BLaER1 (cell line): ENCODE measurements at regions not wholly inside any gene's neighbourhood (a gene's known extent, or its start where the extent isn't known, plus 50 kb on each side); places are given as distances from the start of the nearest gene placed in this dataset.

Source experiments
- H3K27ac ChIP-seq: shearing (Covaris generic); formaldehyde crosslinking; 2 replicates; pipeline ENCODE4 v1.8.1; 2022
- H3K27me3 ChIP-seq: shearing (Covaris generic); formaldehyde crosslinking; 2 replicates; pipeline ENCODE4 v1.8.1; 2022
- H3K36me3 ChIP-seq: shearing (Covaris generic); formaldehyde crosslinking; 2 replicates; pipeline ENCODE4 v1.8.1; 2022
- H3K4me1 ChIP-seq: shearing (Covaris generic); formaldehyde crosslinking; 2 replicates; pipeline ENCODE4 v1.8.1; 2022
- H3K4me2 ChIP-seq: shearing (Covaris generic); formaldehyde crosslinking; 2 replicates; pipeline ENCODE4 v1.8.1; 2022
- H3K4me3 ChIP-seq: shearing (Covaris generic); formaldehyde crosslinking; 2 replicates; pipeline ENCODE4 v1.8.1; 2022
- H3K9ac ChIP-seq: shearing (Covaris generic); formaldehyde crosslinking; 2 replicates; pipeline ENCODE4 v1.8.1; 2022
- H3K9me3 ChIP-seq: shearing (Covaris generic); formaldehyde crosslinking; 2 replicates; pipeline ENCODE4 v1.8.1; 2022
- H4K20me1 ChIP-seq: shearing (Covaris generic); formaldehyde crosslinking; 2 replicates; pipeline ENCODE4 v1.8.1; 2022
- Cebpa-rat ChIP-seq: shearing (Covaris generic); IDR thresholded peaks from 2 replicates; pipeline ENCODE4 v1.8.1; 2022

- H3K9me3 ChIP-seq: no peaks in the 10 kb centered on the region
- no peaks in the 10 kb centered on the region for H4K20me1 ChIP-seq
- no peak overlapping the region for H3K27ac ChIP-seq
- no peak overlapping the region for H3K4me3 ChIP-seq
- no peaks in the 10 kb centered on the region for H3K4me1 ChIP-seq
- no peaks in the 10 kb centered on the region for H3K36me3 ChIP-seq
- no peak overlapping the region for H3K9ac ChIP-seq
- no peaks in the 10 kb centered on the region for H3K27me3 ChIP-seq
- no peak overlapping the region for H3K4me2 ChIP-seq
- no peak for TF ChIP-seq Cebpa-rat
Observed at GRCh38 chr11:92149996-92150395, 74.6 kb upstream of the FAT3 start.

GRCh38 chr11:92141725-92142124, 82.9 kb upstream of the FAT3 start:
- no peak overlapping the region for H3K4me3 ChIP-seq
- H3K36me3 ChIP-seq: no peaks in the 10 kb centered on the region
- no peaks in the 10 kb centered on the region for H3K9me3 ChIP-seq
- H3K9ac ChIP-seq: no peak overlapping the region
- H3K4me1 ChIP-seq: no peaks in the 10 kb centered on the region
- TF ChIP-seq Cebpa-rat: no peak
- no peaks in the 10 kb centered on the region for H4K20me1 ChIP-seq
- no peak overlapping the region for H3K4me2 ChIP-seq
- H3K27me3 ChIP-seq: no peaks in the 10 kb centered on the region
- H3K27ac ChIP-seq: no peak overlapping the region

DNA sequence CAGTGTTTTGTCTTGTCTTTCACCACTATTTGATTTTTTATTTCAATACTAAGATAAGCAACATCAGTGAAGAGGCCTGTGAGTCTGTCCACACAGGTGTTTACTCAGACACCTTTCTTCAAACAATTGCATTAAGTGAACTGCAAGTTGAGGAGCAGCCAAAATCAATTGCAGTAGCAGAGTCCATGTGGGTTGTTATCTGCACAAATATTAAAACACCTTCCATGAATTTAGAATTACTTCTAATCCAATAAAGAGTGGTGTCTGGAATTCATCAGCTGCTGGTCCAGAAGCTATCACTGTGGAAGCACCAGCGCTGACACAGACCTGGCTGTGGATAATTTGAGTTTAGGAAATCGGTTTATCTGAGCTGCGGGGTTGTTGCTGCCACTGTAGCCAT, 83.5 kb upstream of the FAT3 start:
- Histone ChIP-seq H3K4me3 (no peak overlapping the region), H3K4me2 (no peak overlapping the region), H3K36me3 (no peaks in the 10 kb centered on the region), H3K9me3 (no peaks in the 10 kb centered on the region), H3K9ac (no peak overlapping the region), H4K20me1 (no peaks in the 10 kb centered on the region), H3K27ac (no peak overlapping the region), H3K27me3 (no peaks in the 10 kb centered on the region), H3K4me1 (no peaks in the 10 kb centered on the region)
- no peak for TF ChIP-seq Cebpa-rat

DNA sequence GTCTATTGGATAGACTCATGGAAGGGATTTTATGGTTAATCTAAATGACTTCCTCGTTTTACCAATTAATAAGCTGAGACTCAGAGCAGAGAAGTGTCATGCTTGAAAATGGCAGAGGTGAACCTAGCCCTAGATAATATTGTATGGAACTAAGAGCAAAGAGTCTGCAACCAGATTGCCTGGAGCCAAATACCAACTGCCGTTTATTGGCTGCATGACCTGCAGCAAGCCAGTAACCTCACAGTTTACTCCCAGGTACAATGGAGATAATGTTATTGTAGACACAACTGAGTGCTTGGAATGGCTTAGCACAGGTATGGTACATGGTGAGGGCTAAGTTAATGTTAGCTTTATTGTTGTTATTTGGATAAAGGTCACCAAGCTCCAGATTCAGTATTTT, 84.6 kb upstream of the FAT3 start:
- H3K9me3 ChIP-seq: no peaks in the 10 kb centered on the region
- H3K4me3 ChIP-seq: no peak overlapping the region
- no peaks in the 10 kb centered on the region for H4K20me1 ChIP-seq
- no peaks in the 10 kb centered on the region for H3K36me3 ChIP-seq
- H3K27me3 ChIP-seq: no peaks in the 10 kb centered on the region
- no peak overlapping the region for H3K9ac ChIP-seq
- H3K4me1 ChIP-seq: no peaks in the 10 kb centered on the region
- no peak for TF ChIP-seq Cebpa-rat
- no peak overlapping the region for H3K27ac ChIP-seq
- no peak overlapping the region for H3K4me2 ChIP-seq

DNA sequence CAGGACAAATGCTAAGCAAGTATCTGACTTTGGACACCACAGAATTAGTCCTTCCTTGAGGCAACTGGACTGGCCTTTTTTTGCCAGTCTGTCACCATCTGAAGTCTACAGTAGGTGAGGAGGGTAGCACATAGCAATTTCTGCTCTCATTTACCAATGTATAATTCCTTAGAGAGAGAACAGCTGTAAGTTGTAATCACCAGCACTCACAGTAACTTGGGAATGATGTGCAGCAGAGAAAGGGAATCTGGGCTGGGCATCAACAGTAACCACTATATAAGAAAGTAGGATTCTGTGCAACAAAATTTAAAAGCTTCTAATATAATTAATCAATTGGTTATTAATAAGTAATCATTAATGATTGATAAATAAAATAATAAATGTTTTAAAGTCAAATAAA, 86.3 kb upstream of the FAT3 start:
- Histone ChIP-seq H3K36me3 (no peaks in the 10 kb centered on the region), H4K20me1 (no peaks in the 10 kb centered on the region), H3K27ac (no peak overlapping the region), H3K27me3 (no peaks in the 10 kb centered on the region), H3K4me1 (no peaks in the 10 kb centered on the region), H3K4me2 (no peak overlapping the region), H3K9ac (no peak overlapping the region), H3K9me3 (no peaks in the 10 kb centered on the region), H3K4me3 (no peak overlapping the region)
- no peak for TF ChIP-seq Cebpa-rat

DNA sequence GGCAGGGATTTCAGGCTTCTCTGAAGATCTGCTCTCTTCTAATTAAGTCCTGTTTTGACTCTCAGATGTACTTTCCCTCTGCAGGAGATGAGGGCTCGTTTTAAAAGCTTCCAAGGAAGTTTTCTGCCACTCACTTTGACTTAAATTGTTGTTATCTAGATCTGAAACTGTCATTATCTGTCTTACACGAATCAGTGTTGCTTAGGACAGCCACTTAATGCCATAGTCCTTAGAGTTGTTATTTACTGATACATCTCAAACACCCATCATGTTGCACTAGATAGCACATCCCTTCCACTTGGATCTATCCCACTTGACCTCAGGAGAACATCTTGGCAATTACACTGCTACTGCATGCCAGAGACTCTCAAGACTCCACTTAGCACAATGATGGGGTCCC, 86.9 kb upstream of the FAT3 start:
- Histone ChIP-seq H3K4me2 (no peak overlapping the region), H4K20me1 (no peaks in the 10 kb centered on the region), H3K4me3 (no peak overlapping the region), H3K27me3 (no peaks in the 10 kb centered on the region), H3K27ac (no peak overlapping the region), H3K9ac (no peak overlapping the region), H3K9me3 (no peaks in the 10 kb centered on the region), H3K36me3 (no peaks in the 10 kb centered on the region), H3K4me1 (no peaks in the 10 kb centered on the region)
- TF ChIP-seq Cebpa-rat: no peak

DNA sequence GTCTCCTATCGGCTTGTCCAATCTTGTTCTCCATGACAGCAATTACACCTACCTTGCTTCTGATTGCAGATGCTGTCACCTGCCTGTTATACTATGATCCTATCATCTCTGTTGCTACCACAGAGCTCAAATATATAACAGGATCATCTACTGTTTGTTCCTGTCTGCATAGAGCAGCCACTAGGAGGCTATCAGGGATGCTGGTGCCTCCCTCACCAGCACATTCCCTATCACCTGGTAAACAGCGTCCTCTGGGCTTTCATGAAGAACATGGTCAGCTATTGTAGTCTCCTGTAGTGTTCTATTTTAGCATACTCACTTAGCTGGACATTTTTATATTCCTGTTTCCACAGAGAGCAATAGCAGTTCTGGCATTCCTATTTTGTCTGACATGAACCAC, 87.8 kb upstream of the FAT3 start:
- Histone ChIP-seq H3K9ac (no peak overlapping the region), H3K27ac (no peak overlapping the region), H3K27me3 (no peaks in the 10 kb centered on the region), H3K4me1 (no peaks in the 10 kb centered on the region), H3K36me3 (no peaks in the 10 kb centered on the region), H3K4me2 (no peak overlapping the region), H3K9me3 (no peaks in the 10 kb centered on the region), H3K4me3 (no peak overlapping the region), H4K20me1 (no peaks in the 10 kb centered on the region)
- TF ChIP-seq Cebpa-rat: no peak

GRCh38 chr11:92131289-92131865, 93.2 kb upstream of the FAT3 start:
- no peak for TF ChIP-seq Cebpa-rat

GRCh38 chr11:92130421-92130831, 94.2 kb upstream of the FAT3 start:
- no peak overlapping the region for H3K4me3 ChIP-seq
- no peaks in the 10 kb centered on the region for H3K9me3 ChIP-seq
- H3K27ac ChIP-seq: no peak overlapping the region
- no peaks in the 10 kb centered on the region for H3K27me3 ChIP-seq
- no peaks in the 10 kb centered on the region for H3K4me1 ChIP-seq
- no peaks in the 10 kb centered on the region for H3K36me3 ChIP-seq
- no peak for TF ChIP-seq Cebpa-rat
- H4K20me1 ChIP-seq: no peaks in the 10 kb centered on the region
- no peak overlapping the region for H3K4me2 ChIP-seq
- no peak overlapping the region for H3K9ac ChIP-seq

More at GRCh38 chr11:92131289-92131865, 93.2 kb upstream of the FAT3 start:
- no peaks in the 10 kb centered on the region for H4K20me1 ChIP-seq
- H3K4me3 ChIP-seq: no peak overlapping the region
- no peaks in the 10 kb centered on the region for H3K36me3 ChIP-seq
- no peak overlapping the region for H3K27ac ChIP-seq
- no peaks in the 10 kb centered on the region for H3K27me3 ChIP-seq
- no peak overlapping the region for H3K9ac ChIP-seq
- no peaks in the 10 kb centered on the region for H3K9me3 ChIP-seq
- no peak overlapping the region for H3K4me2 ChIP-seq
- no peaks in the 10 kb centered on the region for H3K4me1 ChIP-seq

DNA sequence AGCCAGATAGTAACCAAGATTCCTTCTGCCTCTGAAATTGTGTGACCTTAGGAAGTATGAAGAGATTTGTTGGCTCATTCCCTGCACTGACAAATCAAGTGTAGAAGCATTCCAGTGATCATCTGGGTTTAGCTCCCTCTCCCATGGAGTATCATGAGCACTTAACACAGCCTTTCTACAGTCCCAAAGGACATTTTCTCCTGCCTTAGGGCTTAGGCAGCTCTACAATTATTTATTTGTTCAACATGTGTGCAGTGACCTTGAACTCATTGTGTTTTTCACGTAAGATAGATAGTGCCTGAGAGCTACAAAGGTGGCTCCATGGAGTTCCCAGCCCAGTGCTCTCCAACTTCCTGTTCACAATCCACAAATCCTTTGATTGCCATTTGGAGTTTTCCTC, 94.8 kb upstream of the FAT3 start:
- Histone ChIP-seq H3K4me3 (no peak overlapping the region), H3K9ac (no peak overlapping the region), H3K4me1 (no peaks in the 10 kb centered on the region), H3K9me3 (no peaks in the 10 kb centered on the region), H3K27ac (no peak overlapping the region), H3K27me3 (no peaks in the 10 kb centered on the region), H4K20me1 (no peaks in the 10 kb centered on the region), H3K36me3 (no peaks in the 10 kb centered on the region), H3K4me2 (no peak overlapping the region)
- no peak for TF ChIP-seq Cebpa-rat

DNA sequence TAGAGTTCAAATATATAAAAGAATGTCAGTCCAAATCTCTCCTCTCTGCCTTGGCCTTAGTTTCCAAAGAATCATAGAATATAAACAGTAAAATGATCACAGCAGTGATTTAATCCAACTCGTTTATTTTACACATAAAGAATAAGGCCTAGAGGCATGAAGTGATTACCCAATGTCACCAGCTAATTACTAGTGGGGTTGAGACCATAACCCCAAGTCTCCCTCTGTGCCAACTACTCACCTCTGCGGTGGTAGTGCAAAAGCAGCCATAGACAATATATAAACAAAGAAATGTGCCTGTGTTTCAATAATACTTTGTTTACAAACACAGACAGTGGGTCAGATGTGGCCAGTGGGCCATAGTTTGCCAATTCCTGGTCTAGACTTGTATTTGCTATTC, 96.6 kb upstream of the FAT3 start:
- no peak for TF ChIP-seq Cebpa-rat
- Histone ChIP-seq H3K4me3 (no peak overlapping the region), H4K20me1 (no peaks in the 10 kb centered on the region), H3K36me3 (no peaks in the 10 kb centered on the region), H3K27ac (no peak overlapping the region), H3K4me2 (no peak overlapping the region), H3K9me3 (no peaks in the 10 kb centered on the region), H3K9ac (no peak overlapping the region), H3K27me3 (no peaks in the 10 kb centered on the region), H3K4me1 (no peaks in the 10 kb centered on the region)
